C1 segment of cervical spinal cord (tissue), 14 donors: ENCODE measurements at regions not wholly inside any gene's neighbourhood (a gene's known extent, or its start where the extent isn't known, plus 50 kb on each side); places are given as distances from the start of the nearest gene placed in this dataset.
"Not testable (repeated sequence)": the region's sequence is repeated elsewhere in the genome, so short reads cannot be mapped to it uniquely, and the experiment has no call there.

ENCODE experiments used
- DNase-seq, 14 donors: peaks; one replicate each; lab custom pipeline; 2025; lab: John Stamatoyannopoulos, UW

DNA sequence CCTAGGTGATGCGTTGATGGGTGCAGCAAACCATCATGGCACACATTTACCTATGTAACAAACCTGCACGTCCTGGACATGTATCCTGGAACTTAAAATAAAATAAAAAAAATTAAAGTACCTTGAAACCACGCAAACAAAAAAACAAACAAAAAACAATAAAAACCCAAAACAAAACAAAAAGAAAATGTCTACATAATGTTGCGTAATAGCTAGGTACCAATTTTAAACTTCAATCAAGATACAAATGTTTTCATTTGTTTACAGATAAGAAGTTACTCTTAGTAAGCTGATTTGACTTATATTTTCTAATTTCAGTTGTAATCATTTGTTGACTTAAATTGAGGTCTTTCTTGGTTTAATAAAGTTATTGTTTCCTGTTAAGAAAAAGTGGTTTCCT, 349.6 kb upstream of the KCNMB2 start:
- no peak for DNase-seq

DNA sequence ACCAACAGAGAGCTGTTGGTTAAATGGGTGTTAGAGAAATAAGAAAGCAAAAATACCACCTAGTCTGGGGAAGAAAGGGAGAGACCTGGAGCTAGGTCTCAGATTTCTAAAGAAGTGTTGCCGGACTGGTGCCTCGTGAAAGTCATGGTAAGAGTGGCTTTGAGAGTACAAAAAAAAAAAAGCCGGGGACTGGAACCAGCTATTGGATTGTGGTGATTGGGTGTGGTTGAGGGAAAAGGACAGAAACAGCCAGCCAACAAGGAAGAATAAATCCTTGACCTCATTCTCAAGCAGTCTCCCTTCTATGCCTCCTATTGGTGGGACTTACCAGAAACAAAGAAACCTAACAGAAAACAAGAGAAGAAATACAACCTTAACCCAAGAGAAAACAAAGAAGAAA, 346.4 kb upstream of the KCNMB2 start:
- DNase-seq = no peak

DNA sequence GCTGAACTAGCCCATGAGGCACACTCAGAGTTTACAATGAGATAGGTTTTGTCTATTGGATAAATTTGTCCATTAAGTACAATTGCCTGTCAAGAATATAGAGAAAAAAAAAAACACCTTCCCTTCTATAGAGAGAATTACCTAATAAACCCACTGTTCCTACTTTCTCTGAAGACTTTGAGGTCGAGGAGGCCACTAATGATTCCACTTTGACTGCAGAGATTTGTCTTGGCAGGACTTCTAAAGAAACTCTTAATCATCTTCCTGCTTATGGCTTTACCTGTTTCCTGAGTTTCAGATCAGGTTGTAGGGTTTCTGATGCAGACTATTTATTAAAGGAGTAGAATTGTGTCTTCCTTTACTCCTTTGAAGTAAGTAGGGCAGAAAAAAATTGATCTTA, 342.4 kb upstream of the KCNMB2 start:
- no peak for DNase-seq

DNA sequence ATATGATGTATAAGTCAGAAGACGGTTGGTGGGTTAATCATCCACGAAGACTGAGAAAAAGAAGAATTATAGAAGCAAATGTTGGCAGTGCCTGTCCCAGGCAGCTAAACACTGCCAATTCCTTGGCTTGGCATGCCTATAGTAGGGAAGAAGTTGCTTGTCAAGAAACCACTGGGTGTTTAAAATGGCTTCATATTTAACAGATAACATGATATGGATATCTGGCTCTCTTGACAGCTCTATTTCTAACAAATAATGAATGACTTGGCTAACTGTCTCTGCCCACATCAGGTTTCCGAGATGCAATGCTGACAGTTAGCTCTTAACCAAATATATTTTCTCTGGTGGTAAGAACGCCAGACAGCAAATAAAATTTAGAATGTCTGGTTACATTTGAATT, 341.7 kb upstream of the KCNMB2 start:
- DNase-seq = no peak

DNA sequence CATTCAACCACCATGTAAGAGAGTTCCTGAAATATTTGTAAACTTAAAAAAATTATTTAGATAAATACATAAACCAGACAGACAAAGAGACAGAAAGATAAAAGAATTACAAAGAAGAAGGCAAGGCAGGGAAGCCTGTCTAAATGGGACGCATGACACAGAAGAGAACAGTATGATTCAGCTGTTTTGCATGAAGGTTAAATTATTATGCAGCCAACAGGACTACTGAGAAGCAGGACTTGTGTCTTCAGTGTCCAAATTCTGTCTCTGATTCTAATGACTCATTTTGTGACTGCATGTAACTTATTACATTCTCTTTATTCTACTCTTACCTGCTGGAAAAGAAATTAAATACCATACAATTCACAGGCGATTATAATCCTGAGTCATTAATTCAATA, 340.4 kb upstream of the KCNMB2 start:
- no peak for DNase-seq

DNA sequence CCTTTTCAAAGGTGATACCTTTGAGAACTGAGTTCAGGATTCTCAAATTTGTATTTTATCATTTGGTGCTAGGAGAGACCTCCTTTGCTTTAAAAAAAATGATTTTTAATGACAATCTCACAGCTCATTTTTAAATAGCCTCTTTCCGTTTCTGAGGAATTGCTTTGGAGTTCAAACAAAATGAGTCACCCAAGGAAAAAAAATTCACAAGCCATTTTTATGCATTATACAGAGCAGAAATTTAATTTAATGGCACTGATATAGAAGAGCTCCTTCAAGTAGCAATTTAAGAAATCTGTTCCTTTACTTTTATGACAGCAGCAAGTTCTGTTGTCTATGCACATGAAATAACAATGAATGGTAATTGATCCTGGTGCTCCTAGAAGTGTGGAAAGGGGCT, 337.9 kb upstream of the KCNMB2 start:
- DNase-seq = no peak

DNA sequence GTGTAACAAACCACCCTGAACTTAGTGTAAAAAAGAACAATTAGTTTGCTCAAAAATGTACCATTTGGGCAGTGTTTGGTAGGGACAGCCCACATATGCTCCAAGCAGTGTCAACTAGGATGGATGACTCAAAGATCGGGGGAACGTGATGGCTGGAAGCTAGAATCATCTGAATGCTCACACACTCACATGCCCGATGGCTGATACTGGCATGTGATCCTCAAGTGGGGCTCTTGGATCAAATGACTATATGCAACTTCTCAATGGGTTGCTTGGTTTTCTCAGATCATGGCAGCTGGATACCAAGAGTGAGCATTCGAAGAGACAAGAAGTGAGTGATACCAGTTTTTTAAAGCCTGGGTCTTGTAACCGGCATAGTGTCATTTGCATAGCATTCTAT, 335.9 kb upstream of the KCNMB2 start:
- no peak for DNase-seq

DNA sequence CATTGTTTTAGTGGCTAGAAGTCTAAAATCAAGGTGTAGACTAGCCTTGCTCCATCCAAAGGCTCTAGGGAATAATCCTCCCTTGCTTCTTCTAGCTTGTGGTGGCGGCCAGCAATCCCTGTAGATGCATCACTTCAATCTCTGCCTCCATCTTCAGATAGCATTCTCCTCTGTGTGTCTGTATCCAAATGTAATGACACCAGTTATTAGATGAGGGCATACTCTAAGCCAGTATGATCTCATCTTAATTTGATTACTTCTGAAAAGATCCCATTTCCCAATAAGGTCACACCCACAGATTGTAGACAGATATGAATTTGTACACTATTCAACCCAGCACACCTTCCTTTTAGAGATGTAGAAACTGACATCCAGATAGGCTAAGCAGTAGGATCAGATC, 334.5 kb upstream of the KCNMB2 start:
- no peak for DNase-seq

DNA sequence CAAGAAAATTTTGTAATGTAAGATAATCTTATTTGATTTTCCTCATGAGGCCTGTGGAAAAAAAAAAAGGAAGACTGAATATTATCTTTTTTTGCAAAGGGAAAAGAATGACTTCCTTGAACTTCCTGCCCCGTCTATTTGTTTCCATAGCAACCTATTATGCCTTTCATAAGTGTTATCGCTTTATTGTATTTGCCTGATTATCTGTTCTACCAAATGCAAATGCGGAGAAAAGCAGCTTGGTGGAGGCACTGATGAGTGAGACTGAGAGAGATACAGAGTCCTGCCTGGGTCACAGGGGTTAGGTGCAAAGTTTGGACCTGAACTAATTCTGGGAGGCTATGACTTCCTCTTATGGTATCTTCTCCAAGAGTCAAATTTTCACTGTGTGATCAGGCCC, 334.0 kb upstream of the KCNMB2 start:
- DNase-seq = no peak

DNA sequence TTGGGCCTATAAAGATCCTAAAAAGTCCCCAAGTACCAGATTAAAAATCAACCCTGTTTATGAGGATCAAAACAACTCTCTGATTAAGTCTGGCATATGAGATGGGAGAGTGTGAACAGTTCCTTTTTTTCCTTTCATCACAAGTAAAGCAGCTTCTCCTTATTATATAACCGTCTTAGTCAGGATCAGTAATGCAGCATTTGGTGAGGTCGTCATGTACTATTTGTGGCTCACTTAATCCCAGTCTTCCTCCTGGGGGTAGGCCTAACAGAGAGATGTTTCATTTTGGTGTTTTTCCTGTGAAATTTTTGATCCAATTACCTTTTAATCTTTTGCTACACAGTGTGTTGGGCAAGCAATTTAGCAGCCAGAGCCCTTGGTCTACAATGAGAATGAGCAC, 333.1 kb upstream of the KCNMB2 start:
- DNase-seq = peak in 1 of 14 donors; percentile 86

DNA sequence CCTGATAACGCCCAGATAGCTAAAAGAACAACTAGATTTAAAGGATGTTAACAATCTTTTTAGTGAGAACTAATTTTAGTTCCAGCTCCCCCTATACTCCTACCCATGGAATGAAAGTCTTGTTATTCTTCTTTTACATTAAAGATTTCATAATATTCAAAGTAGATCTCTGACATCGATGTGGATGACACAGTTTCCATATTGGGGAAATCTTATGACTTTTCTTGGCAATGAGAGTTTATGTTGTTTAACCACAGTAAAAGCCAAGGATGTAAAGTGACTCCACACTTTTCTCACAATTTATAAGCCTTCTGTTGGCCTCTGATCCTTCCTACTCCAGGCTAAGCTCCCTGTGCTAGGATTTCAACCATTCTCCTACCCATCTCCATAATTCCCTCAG, 332.6 kb upstream of the KCNMB2 start:
- DNase-seq = no peak

DNA sequence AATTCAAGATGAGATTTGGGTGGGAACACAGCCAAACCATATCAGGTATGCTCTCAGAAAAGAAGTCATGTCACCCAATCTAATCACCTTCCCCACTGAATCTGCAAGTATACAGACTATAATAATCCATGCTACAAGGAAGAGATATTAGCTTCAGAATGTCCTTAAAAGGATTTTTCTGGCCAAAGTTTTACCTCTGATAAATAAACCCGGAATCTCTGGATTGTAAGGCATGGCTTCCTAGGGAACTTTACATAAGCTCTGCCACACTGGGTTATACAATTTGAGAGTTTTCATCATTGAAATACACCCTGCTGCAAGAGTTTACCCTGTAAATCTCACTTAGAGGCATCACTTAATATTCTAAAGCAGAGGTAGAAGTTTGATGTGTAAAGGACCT, 330.5 kb upstream of the KCNMB2 start:
- DNase-seq = no peak

DNA sequence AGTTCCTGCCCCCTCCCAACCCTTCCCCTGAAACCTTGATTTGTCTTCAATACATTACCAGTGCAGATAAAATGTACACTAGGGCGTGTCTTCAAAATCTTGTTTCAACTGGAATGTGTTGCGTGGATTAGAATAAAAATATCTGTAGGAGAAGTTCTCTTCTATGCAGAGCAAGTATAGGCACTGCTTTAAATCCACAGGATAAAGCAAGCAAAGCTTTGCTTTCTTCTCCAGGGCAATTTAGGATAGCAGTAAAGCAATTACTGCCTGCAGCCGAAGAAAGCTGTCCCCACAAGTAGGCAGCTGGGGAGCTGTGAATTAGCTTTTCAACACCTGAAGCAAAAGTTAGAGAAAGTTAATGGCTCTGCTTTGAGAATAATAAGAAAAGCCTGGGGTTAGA, 329.7 kb upstream of the KCNMB2 start:
- no peak for DNase-seq

DNA sequence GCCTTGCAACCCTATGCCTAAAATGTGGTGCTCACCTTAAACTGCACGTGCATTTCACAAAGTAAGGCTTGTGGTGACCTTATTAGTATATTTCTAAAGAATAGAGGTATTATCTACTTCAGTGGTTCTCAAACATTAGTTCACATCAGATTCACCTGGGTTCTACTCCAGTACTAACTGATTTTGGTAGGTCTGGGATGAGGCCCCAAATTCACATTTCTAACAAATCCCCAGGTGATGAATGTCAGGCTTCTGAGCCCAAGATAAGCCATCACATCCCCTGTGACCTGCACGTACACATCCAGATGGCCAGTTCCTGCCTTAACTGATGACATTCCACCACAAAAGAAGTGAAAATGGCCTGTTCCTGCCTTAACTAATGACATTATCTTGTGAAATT, 329.1 kb upstream of the KCNMB2 start:
- not testable (repeated sequence) for DNase-seq

DNA sequence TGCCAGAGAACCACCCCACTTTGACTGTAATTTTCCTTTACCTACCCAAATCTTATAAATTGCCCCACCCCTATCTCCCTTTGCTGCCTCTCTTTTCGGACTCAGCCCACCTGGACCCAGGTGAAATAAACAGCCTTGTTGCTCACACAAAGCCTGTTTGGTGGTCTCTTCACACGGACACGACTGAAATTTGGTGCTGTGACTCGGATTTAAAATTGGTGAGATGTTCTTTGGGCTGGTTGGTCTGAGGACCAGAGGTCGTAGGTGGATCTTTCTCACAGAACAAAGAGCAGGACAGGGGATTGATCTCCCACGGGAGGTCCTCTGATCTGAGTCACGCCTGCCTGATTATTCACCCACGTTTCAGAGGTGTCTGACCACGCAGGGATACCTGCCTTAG, 328.6 kb upstream of the KCNMB2 start:
- DNase-seq = not testable (repeated sequence)

DNA sequence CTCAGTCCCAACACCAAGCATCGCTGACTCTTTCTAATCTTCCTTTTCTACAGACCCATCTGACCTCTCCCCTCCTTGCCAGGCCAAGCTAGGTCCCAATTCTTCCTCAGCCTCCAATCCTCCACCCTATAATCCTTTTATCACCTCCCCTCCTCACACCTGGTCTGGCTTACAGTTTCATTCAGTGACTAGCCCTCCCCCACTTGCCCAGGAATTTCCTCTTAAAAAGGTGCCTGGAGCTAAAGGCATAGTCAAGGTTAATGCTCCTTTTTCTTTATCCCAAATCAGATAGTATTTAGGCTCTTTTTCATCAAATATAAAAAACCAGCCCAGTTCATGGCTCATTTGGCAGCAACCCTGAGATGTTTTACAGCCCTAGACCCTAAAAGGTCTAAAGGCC, 327.1 kb upstream of the KCNMB2 start:
- not testable (repeated sequence) for DNase-seq

DNA sequence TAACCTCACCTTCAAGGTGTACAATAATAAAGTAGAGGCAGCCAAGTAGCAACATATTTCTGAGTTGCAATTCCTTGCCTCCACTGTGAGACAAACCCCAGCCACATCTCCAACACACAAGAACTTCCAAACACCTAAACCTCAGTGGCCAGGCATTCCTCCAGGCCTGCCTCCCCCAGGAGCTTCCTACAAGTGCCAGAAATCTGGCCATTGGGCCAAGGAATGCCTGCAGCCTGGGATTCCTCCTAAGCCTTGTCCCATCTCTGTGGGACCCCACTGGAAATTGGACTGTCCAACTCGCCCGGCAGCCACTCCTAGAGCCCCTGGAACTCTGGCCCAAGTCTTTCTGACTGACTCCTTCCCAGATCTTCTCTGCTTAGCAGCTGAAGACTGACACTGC, 326.6 kb upstream of the KCNMB2 start:
- not testable (repeated sequence) for DNase-seq

DNA sequence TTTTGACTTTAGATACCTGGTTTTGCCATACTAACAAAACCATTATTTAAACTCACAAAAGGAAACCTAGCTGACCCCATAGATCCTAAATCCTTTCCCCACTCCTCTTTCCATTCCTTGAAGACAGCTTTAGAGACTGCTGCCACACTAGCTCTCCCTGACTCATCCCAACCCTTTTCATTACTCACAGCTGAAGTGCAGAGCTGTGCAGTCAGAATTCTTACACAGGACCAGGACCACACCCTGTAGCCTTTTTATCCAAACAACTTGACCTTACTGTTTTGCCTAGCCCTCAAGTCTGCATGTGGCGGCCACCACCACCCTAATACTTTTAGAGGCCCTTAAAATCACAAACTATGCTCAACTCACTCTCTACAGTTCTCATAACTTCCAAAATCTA, 325.1 kb upstream of the KCNMB2 start:
- not testable (repeated sequence) for DNase-seq

DNA sequence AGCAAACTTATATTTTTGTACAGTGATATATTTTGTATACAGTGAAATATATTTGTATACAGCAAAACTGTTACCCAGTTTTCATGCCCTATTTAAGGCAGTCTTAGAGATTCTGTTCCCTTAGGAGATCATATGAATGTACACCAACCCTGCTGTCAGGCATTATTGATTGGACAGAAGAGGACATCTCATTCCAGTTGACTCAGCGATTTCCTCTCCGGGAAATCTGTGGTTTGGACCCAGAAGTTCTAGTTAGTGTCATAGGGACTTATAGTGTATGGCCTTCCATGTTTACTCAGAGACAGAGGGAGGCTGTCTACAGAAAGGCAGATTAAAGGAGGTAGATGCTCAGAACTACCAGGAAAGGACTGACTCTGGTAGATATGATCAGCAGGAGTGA, 318.8 kb upstream of the KCNMB2 start:
- no peak for DNase-seq

DNA sequence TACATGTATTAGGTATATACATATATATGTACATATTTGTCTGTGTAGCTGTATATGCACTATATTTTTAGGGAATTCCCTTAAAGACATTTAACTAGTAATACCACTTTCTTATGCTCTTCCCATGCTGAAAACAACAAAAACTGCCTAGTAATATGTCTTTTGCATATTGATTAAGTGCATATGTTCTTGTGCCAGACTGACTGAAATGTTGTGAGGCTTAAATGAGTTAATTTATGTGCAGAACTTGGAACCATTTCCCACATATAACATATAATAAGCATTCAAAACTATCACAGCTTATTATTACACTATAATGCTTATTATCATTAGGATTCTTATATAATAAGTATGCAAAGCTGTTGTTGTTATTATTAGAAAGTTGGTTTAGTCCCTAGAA, 318.0 kb upstream of the KCNMB2 start:
- DNase-seq = no peak

DNA sequence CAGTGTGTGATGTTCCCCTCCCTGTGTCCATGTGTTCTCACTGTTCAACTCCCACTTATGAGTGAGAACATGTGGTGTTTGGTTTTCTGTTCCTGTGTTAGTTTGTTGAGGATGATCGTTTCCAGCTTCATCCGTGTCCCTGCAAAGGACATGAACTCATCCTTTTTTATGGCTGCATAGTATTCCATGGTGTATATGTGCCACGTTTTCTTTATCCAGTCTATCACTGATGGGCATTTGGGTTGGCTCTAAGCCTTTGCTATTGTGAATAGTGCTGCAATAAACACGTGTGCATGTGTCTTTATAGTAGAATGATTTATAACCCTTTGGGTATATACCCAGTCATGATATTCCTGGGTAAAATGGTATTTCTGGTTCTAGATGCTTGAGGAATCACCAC, 316.6 kb upstream of the KCNMB2 start:
- not testable (repeated sequence) for DNase-seq

DNA sequence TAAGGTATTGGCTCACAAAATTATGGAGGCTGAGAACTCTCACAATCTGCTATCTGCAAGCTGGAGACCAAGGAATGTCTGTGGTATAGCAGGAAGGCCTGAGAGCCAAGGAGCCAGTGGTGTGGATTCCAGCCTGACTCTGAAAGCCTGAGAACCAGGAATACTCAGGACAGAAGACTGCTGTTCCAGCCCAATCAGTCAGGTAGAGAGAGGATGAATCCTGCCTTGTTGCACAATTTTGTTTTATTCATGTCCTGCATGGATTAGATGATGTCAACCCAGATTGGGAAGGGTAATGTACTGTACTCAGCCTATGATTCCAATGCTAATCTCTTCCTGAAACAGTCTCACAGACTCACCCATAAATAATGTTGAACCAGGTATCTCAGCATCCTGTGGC, 312.4 kb upstream of the KCNMB2 start:
- no peak for DNase-seq

DNA sequence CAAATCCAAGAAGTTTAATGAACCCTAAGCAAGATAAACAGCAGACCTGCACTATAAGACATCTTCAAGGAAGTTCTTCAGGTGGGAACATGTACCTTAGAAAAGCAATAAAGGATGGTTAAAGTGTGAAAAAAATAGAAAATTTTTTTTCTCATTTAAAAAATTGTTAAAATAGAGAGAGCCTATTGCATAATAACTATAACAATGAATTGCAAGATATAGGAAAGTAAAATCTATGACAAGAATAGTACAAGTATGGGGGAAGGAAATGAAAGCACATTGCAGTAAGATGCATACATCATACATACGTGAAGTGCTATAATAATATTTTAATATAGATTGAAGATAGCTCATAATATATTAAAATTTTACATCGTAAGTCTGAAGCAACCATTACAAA, 310.1 kb upstream of the KCNMB2 start:
- DNase-seq = no peak

DNA sequence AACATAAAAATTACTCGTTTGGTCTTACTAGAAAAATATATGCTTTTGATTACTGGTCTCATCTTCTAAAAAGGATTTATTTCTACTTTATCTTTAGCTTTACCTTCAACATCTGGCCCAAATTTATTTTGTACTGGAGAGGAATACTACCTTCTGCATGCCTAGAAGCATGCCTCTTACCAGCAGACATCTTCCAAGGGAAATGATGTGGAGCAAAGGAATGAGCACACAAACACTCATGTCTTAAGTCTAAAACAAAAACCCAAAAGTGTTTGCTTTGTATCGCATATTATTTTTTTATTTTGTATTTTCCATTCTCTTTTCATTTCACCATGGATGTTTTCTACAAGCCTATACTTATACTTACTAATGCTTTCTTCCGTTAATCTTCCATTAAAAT, 304.6 kb upstream of the KCNMB2 start:
- no peak for DNase-seq
